ENCODE measurements at regions not wholly inside any gene's neighbourhood (a gene's known extent, or its start where the extent isn't known, plus 50 kb on each side); places are given as distances from the start of the nearest gene placed in this dataset.
A peak's percentile ranks its signal among the peaks of the same experiment; 100 is the strongest.

GRCh38 chr16:26951950-26952349 is 114.8 kb upstream of the C16orf82 start:
- H3K9ac ChIP-seq (ENCODE audit: low read length), result no peak overlapping the region
- H2AFZ ChIP-seq (ENCODE audit: low read depth, low read length, poor library complexity, severe bottlenecking), result no peak overlapping the region
- H3K27ac ChIP-seq (ENCODE audit: low read depth, low read length), result no peak overlapping the region
- RAD21 ChIA-PET (ENCODE audit: low non-redundant PET in 1 of 2, low total read pairs in 2 of 2, uncharacterized antibody in 2 of 2, unreplicated experiment in 2 of 2), result no interaction called here
- POLR2A ChIA-PET, result no interaction called here
- no peaks in the 10 kb centered on the region for H3K79me2 ChIP-seq (ENCODE audit: insufficient read depth, low read length)
- no peak for TF ChIP-seq EZH2 (IDR thresholded peaks at IDR 0.05)
- TF ChIP-seq REST (IDR thresholded peaks at IDR 0.05; ENCODE audit: low read depth), result peak; percentile 16; the same call in 1 of the 2 replicates
- H3K4me3 ChIP-seq (replicated peaks in 1 of 2; ENCODE audit: low read depth in 1 of 2, low read length in 2 of 2), result no peak overlapping the region
- DNase-seq (ENCODE audit: low read depth, low spot score) (no peak), ATAC-seq (no peak)
- no peaks in the 10 kb centered on the region for H3K9me2 ChIP-seq (ENCODE audit: insufficient read depth)
- no peaks in the 10 kb centered on the region for H3K4me1 ChIP-seq (ENCODE audit: control insufficient read depth in 1 of 2, insufficient read depth in 2 of 2, low read length in 2 of 2)
- peaks cover 44% of the 10 kb centered on the region for H3K27me3 ChIP-seq (ENCODE audit: insufficient read depth, low read length)
- CTCF ChIA-PET, result no interaction called here
- intact Hi-C loops (cut with micrococcal nuclease), result no loop called here
- H3K36me3 ChIP-seq (ENCODE audit: control insufficient read depth in 1 of 2, insufficient read depth in 2 of 2, low read length in 2 of 2), result no peaks in the 10 kb centered on the region
- no peaks in the 10 kb centered on the region for H4K20me1 ChIP-seq (ENCODE audit: insufficient read depth)
- no peaks in the 10 kb centered on the region for H3K9me3 ChIP-seq (ENCODE audit: control insufficient read depth in 1 of 2, insufficient read depth in 1 of 2, low read depth in 1 of 2, low read length in 2 of 2)
- H3K4me2 ChIP-seq (ENCODE audit: low read length), result no peak overlapping the region
- no TSS peak for BruUV-seq (replicated peaks)

- no TSS peak for BruUV-seq (replicated peaks)
- POLR2A ChIA-PET, result no interaction called here
- Histone ChIP-seq H4K20me1 (ENCODE audit: insufficient read depth) (no peaks in the 10 kb centered on the region), H3K4me2 (ENCODE audit: low read length) (no peak overlapping the region), H3K4me3 (replicated peaks in 1 of 2; ENCODE audit: low read depth in 1 of 2, low read length in 2 of 2) (no peak overlapping the region), H3K9me3 (ENCODE audit: control insufficient read depth in 1 of 2, insufficient read depth in 1 of 2, low read depth in 1 of 2, low read length in 2 of 2) (no peaks in the 10 kb centered on the region), H3K36me3 (ENCODE audit: control insufficient read depth in 1 of 2, insufficient read depth in 2 of 2, low read length in 2 of 2) (no peaks in the 10 kb centered on the region), H3K79me2 (ENCODE audit: insufficient read depth, low read length) (no peaks in the 10 kb centered on the region), H2AFZ (ENCODE audit: low read depth, low read length, poor library complexity, severe bottlenecking) (no peak overlapping the region), H3K9me2 (ENCODE audit: insufficient read depth) (no peaks in the 10 kb centered on the region), H3K27ac (ENCODE audit: low read depth, low read length) (no peak overlapping the region), H3K4me1 (ENCODE audit: control insufficient read depth in 1 of 2, insufficient read depth in 2 of 2, low read length in 2 of 2) (no peaks in the 10 kb centered on the region), H3K9ac (ENCODE audit: low read length) (no peak overlapping the region), H3K27me3 (ENCODE audit: insufficient read depth, low read length) (peaks cover 44% of the 10 kb centered on the region)
- TF ChIP-seq CTCF (IDR thresholded peaks at IDR 0.05 in 2 of 3, conservative IDR thresholded peaks at IDR 0.05 in 1 of 3; ENCODE audit: borderline replicate concordance in 1 of 3, insufficient read depth in 1 of 3, low read depth in 2 of 3, low read length in 2 of 3) (peak in 1 of 3 experiments; percentile 17; a peak in 1 of 6 replicates), SP1 (IDR thresholded peaks at IDR 0.05; ENCODE audit: low read depth) (no peak)
- ATAC-seq (no peak), DNase-seq (ENCODE audit: low read depth, low spot score) (no peak)
- intact Hi-C loops (cut with micrococcal nuclease), result no loop called here
- CTCF ChIA-PET, result no interaction called here
- RAD21 ChIA-PET (ENCODE audit: low non-redundant PET in 1 of 2, low total read pairs in 2 of 2, uncharacterized antibody in 2 of 2, unreplicated experiment in 2 of 2), result no interaction called here
Measured at GRCh38 chr16:26952411-26952810, 114.3 kb upstream of the C16orf82 start.
